CD4-positive, alpha-beta T cell (primary cell): ENCODE measurements at regions not wholly inside any gene's neighbourhood (a gene's known extent, or its start where the extent isn't known, plus 50 kb on each side); places are given as distances from the start of the nearest gene placed in this dataset.

Source experiments
- ATAC-seq: fragments of 200-7000 bp; cut with Tn5 transposase; one replicate; pipeline ENCODE4 v1.10.0; 2022; ENCODE audit warnings: mild to moderate bottlenecking; ENCODE audit not compliant: poor library complexity
- CTCF ChIA-PET: fragments of 350-600 bp; sonication (Branson Sonifier 250); formaldehyde crosslinking; loops from one replicate; lab custom pipeline; 2021; ENCODE audit warnings: antibody characterized with exemption, inconsistent platforms; lab: Charles Lee
- POLR2A ChIA-PET: fragments of 350-600 bp; sonication (Branson Sonifier 250); formaldehyde crosslinking; loops from one replicate; lab custom pipeline; 2021; ENCODE audit warnings: antibody characterized with exemption, inconsistent platforms; lab: Charles Lee
- DNase-seq, 14 experiments: peaks; one replicate each; pipeline ENCODE4 v3.0.0-alpha.2; 2013 to 2020; ENCODE audit warnings: mixed read lengths in 2 of 14
- H3K27ac ChIP-seq, 2 donors: one replicate each; pipeline versions ENCODE4 v1.5.1 to v1.7.0; 2013; ENCODE audit warnings: low read length in 2 of 2, low read depth in 1 of 2, mild to moderate bottlenecking in 1 of 2
- H3K27me3 ChIP-seq, 2 experiments: 1 replicate in 1 of 2; 2 replicates in 1 of 2; pipeline versions ENCODE4 v1.6.1 to v1.7.0; 2013; ENCODE audit warnings: low read length in 2 of 2, control low read depth in 1 of 2, mild to moderate bottlenecking in 1 of 2, moderate library complexity in 1 of 2; ENCODE audit not compliant: insufficient read depth in 2 of 2, control insufficient read depth in 1 of 2
- H3K36me3 ChIP-seq: one replicate; pipeline ENCODE4 v1.6.1; 2013; ENCODE audit warnings: low read length, control low read depth; ENCODE audit not compliant: insufficient read depth
- H3K4me1 ChIP-seq: one replicate; pipeline ENCODE4 v1.6.1; 2013; ENCODE audit warnings: low read length, control low read depth; ENCODE audit not compliant: insufficient read depth
- H3K4me3 ChIP-seq: one replicate; pipeline ENCODE4 v1.5.1; 2013; ENCODE audit warnings: mild to moderate bottlenecking, low read length, moderate library complexity
- H3K9me3 ChIP-seq, 2 experiments: 1 replicate in 1 of 2; 2 replicates in 1 of 2; pipeline versions ENCODE4 v1.6.1 to v1.7.0; 2013; ENCODE audit warnings: low read length in 2 of 2, mild to moderate bottlenecking in 2 of 2, control low read depth in 1 of 2, moderate library complexity in 1 of 2; ENCODE audit not compliant: control insufficient read depth in 1 of 2, insufficient read depth in 1 of 2
- H3K27ac Mint-ChIP-seq: one replicate; pipeline ENCODE4 v1.8.0; 2020; ENCODE audit warnings: mixed read lengths
- H3K27me3 Mint-ChIP-seq: one replicate; pipeline ENCODE4 v1.8.0; 2021; ENCODE audit warnings: mixed read lengths
- H3K36me3 Mint-ChIP-seq: one replicate; pipeline ENCODE4 v1.8.0; 2021; ENCODE audit warnings: low read depth, mixed read lengths
- H3K4me1 Mint-ChIP-seq: one replicate; pipeline ENCODE4 v1.8.0; 2021; ENCODE audit warnings: low read depth, mixed read lengths
- H3K4me3 Mint-ChIP-seq: one replicate; pipeline ENCODE4 v1.8.0; 2020; ENCODE audit warnings: mild to moderate bottlenecking, mixed read lengths
- H3K9me3 Mint-ChIP-seq: one replicate; pipeline ENCODE4 v1.8.0; 2020; ENCODE audit warnings: mixed read lengths
- intact Hi-C, 2 experiments: fragments of 100-400 bp; cut with DNase I in 1 of 2; cut with micrococcal nuclease in 1 of 2; formaldehyde crosslinking; loops; one replicate each; pipeline versions ENCODE4 v1.15.1 to v1.9.0; 2023 to 2025; cut with DNase I, micrococcal nuclease
- TF ChIP-seq, protein P1 (sequence below): fragments of 200-600 bp; IDR thresholded peaks from one replicate; pipeline ENCODE4 v1.8.0; 2022; ENCODE audit warnings: antibody characterized with exemption, mild to moderate bottlenecking

DNA sequence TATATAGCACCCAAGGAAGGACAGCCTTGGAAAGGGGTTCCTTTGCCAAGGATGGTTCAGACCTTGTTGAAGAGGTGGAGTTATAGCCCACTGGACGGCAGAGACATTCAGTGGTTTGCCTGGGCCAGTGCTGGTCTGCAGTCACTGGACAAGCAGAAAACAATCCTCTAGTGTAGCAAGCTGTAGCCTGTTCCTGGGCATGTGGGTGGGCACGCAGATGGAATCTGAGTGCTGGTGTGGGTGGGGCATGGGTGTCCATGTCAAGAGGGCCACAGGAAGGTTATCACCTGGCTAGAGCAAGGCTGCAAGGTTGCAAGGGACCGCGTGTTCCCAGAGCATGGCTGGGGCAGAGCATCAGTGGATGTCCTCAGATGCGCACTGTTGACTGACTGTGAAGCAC, 244.7 kb downstream of the PTPRU start:
- Histone ChIP-seq H3K4me1 (no peaks in the 10 kb centered on the region), H3K27ac (no peak overlapping the region), H3K9me3 (peaks cover 0 to 18% of the 10 kb centered on the region in 2 experiments), H3K36me3 (no peaks in the 10 kb centered on the region), H3K27me3 (peaks cover 29 to 37% of the 10 kb centered on the region in 2 experiments), H3K4me3 (no peak overlapping the region)
- Mint-ChIP-seq H3K4me1 (no peaks in the 10 kb centered on the region), H3K27me3 (peaks cover 63% of the 10 kb centered on the region), H3K9me3 (peaks cover 2% of the 10 kb centered on the region), H3K36me3 (no peaks in the 10 kb centered on the region), H3K4me3 (no peak overlapping the region), H3K27ac (no peak overlapping the region)
- intact Hi-C loops = no loop called here
- POLR2A ChIA-PET = no interaction called here
- DNase-seq (no peak), ATAC-seq (no peak)
- CTCF ChIA-PET = no interaction called here
- TF ChIP-seq, protein P1, sequence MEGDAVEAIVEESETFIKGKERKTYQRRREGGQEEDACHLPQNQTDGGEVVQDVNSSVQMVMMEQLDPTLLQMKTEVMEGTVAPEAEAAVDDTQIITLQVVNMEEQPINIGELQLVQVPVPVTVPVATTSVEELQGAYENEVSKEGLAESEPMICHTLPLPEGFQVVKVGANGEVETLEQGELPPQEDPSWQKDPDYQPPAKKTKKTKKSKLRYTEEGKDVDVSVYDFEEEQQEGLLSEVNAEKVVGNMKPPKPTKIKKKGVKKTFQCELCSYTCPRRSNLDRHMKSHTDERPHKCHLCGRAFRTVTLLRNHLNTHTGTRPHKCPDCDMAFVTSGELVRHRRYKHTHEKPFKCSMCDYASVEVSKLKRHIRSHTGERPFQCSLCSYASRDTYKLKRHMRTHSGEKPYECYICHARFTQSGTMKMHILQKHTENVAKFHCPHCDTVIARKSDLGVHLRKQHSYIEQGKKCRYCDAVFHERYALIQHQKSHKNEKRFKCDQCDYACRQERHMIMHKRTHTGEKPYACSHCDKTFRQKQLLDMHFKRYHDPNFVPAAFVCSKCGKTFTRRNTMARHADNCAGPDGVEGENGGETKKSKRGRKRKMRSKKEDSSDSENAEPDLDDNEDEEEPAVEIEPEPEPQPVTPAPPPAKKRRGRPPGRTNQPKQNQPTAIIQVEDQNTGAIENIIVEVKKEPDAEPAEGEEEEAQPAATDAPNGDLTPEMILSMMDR = no peak

DNA sequence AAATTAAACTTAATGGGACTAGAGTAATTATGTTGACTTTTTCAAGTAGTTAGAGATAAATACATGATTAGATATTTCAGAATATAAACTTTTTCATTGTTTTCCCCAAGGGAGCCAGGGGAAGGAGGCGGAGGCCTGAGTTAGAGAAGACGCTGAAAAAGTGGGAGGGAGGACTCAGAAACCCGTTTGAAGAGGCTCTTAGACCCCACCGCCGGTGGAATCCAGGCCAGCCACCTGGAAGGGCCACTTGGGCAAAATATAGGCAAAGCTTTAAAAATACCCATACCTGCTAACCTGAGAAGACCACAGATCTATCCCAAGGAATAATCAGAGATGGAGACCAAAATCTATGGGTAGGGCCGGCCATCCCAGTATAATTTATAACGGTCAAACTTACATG, 242.6 kb downstream of the PTPRU start:
- ChIA-PET CTCF (no interaction called here), POLR2A (no interaction called here)
- peaks cover 2% of the 10 kb centered on the region for H3K9me3 Mint-ChIP-seq
- no peaks in the 10 kb centered on the region for H3K36me3 Mint-ChIP-seq
- H3K4me1 ChIP-seq = no peaks in the 10 kb centered on the region
- H3K36me3 ChIP-seq = no peaks in the 10 kb centered on the region
- H3K27me3 Mint-ChIP-seq = peaks cover 72% of the 10 kb centered on the region
- intact Hi-C loops = no loop called here
- DNase-seq (no peak), ATAC-seq (no peak)
- H3K27ac ChIP-seq = no peak overlapping the region
- TF ChIP-seq, protein P1 = no peak
- no peak overlapping the region for H3K4me3 ChIP-seq
- H3K4me1 Mint-ChIP-seq = no peaks in the 10 kb centered on the region
- peaks cover 39 to 44% of the 10 kb centered on the region in 2 experiments for H3K27me3 ChIP-seq
- no peak overlapping the region for H3K4me3 Mint-ChIP-seq
- no peak overlapping the region for H3K27ac Mint-ChIP-seq
- peaks cover 0 to 18% of the 10 kb centered on the region in 2 experiments for H3K9me3 ChIP-seq

DNA sequence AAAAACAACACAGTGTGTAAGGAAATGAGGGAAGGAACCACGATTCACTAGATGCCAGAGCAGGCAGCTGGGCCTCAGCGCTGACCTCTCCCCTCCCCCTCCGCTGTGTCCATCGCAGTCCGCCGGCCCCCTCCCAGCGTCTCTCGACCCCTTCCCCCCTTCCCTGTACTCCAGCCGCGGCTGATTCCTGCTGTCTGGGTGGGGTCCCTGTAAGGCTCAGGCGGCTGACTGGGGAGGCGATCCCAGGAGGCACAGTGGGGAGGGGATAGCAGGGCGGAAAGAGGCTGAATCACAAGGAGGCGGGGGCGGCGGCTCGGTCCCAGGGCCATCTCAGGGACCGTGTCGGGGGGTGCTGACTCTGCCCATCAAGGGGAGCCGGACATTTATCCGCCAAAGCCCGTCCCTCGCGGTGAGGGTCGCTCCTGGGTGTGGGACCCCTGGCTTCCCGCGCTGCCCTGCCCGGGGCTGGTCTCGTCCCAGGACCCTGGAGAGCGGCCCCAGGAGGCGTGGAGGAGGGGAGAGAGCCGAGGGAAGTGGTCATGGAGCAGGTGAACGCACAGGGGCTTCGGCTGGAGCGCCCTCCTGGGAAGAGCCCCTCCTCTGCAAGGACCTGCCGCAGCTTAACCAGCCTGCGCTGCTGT, 241.9 kb downstream of the PTPRU start:
- ChIA-PET CTCF (no interaction called here), POLR2A (no interaction called here)
- H3K4me3 ChIP-seq = no peak overlapping the region
- no peaks in the 10 kb centered on the region for H3K36me3 ChIP-seq
- peaks cover 2% of the 10 kb centered on the region for H3K9me3 Mint-ChIP-seq
- H3K36me3 Mint-ChIP-seq = no peaks in the 10 kb centered on the region
- no peak for ATAC-seq
- no peaks in the 10 kb centered on the region for H3K4me1 Mint-ChIP-seq
- H3K9me3 ChIP-seq = peaks cover 0 to 18% of the 10 kb centered on the region in 2 experiments
- peaks cover 39 to 44% of the 10 kb centered on the region in 2 experiments for H3K27me3 ChIP-seq
- no peak for DNase-seq
- intact Hi-C loops = no loop called here
- no peak overlapping the region for H3K4me3 Mint-ChIP-seq
- no peaks in the 10 kb centered on the region for H3K4me1 ChIP-seq
- H3K27me3 Mint-ChIP-seq = peaks cover 76% of the 10 kb centered on the region
- H3K27ac Mint-ChIP-seq = no peak overlapping the region
- TF ChIP-seq, protein P1 = no peak
- no peak overlapping the region for H3K27ac ChIP-seq
